KMS-11 (cell line): ENCODE measurements at regions not wholly inside any gene's neighbourhood (a gene's known extent, or its start where the extent isn't known, plus 50 kb on each side); places are given as distances from the start of the nearest gene placed in this dataset.

Experiments
- H2AFZ ChIP-seq: fragments of 200-600 bp; sonication (generic); 2 replicates; pipeline ENCODE4 v1.6.1; 2016; ENCODE audit warnings: antibody characterized with exemption, mixed run types, low read depth
- H3K27ac ChIP-seq: fragments of 200-600 bp; sonication (generic); 2 replicates; pipeline ENCODE4 v1.6.1; 2016; ENCODE audit warnings: mild to moderate bottlenecking, mixed run types
- H3K27me3 ChIP-seq: fragments of 200-600 bp; sonication (generic); 2 replicates; pipeline ENCODE4 v1.6.1; 2017; ENCODE audit warnings: mild to moderate bottlenecking, low read depth, mixed run types, moderate library complexity; ENCODE audit not compliant: insufficient read depth
- H3K36me3 ChIP-seq: fragments of 200-600 bp; sonication (generic); 2 replicates; pipeline ENCODE4 v1.6.1; 2017; ENCODE audit warnings: mild to moderate bottlenecking, mixed run types; ENCODE audit not compliant: insufficient read depth
- H3K4me1 ChIP-seq: fragments of 200-600 bp; sonication (generic); 2 replicates; pipeline ENCODE4 v1.6.1; 2016; ENCODE audit warnings: mild to moderate bottlenecking, low read depth, mixed run types; ENCODE audit not compliant: poor library complexity, severe bottlenecking
- H3K4me2 ChIP-seq: fragments of 200-600 bp; sonication (generic); 2 replicates; pipeline ENCODE4 v1.7.0; 2016; ENCODE audit warnings: mild to moderate bottlenecking, mixed run types
- H3K4me3 ChIP-seq: fragments of 200-600 bp; sonication (generic); IDR thresholded peaks from 2 replicates; pipeline ENCODE4 v1.6.1; 2017; ENCODE audit warnings: low read depth, low read length, mixed read lengths; ENCODE audit not compliant: insufficient read depth
- H3K79me2 ChIP-seq: fragments of 200-600 bp; sonication (generic); 2 replicates; pipeline ENCODE4 v1.6.1; 2016; ENCODE audit warnings: low read depth, mixed run types; ENCODE audit not compliant: insufficient read depth
- H3K9ac ChIP-seq: fragments of 200-600 bp; sonication (generic); 2 replicates; pipeline ENCODE4 v1.6.1; 2016; ENCODE audit warnings: mild to moderate bottlenecking, mixed run types
- H4K20me1 ChIP-seq: fragments of 200-600 bp; sonication (generic); 2 replicates; pipeline ENCODE4 v1.6.1; 2016; ENCODE audit warnings: mild to moderate bottlenecking, mixed run types; ENCODE audit not compliant: insufficient read depth
- TF ChIP-seq, protein P1 (sequence below): fragments of 200-600 bp; sonication (generic); conservative IDR thresholded peaks from 2 replicates; pipeline ENCODE4 v1.6.1; 2017; ENCODE audit warnings: low read depth, mild to moderate bottlenecking, antibody characterized with exemption, low read length, moderate library complexity, mixed read lengths

DNA sequence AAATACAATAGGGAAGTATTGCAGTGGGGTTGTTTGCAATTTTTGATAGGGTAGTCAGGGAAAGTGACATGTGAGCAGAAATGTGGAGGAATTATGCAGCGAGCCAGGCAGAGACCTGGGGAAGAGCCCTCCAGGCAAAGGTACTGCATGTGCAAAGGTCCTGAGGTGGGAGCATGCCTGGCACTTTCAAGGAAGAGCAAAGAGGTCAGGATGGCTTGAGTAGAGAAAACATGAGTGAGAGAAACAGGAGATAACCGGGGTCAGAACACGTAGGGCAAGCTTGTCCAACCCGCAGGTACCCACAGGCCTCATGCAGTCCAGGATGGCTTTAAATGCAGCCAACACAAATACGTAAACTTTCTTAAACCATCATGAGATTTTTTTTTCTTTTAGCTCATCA is 71.0 kb downstream of the COQ2 start:
- no peak overlapping the region for H2AFZ ChIP-seq
- H3K4me2 ChIP-seq: peak overlapping the region; percentile 53; the same call in 1 of the 2 replicates
- peak overlapping the region; percentile 72; the same call in 1 of the 2 replicates for H3K27ac ChIP-seq
- H3K4me1 ChIP-seq: peaks cover 94% of the 10 kb centered on the region
- no peaks in the 10 kb centered on the region for H3K36me3 ChIP-seq
- TF ChIP-seq, protein P1, sequence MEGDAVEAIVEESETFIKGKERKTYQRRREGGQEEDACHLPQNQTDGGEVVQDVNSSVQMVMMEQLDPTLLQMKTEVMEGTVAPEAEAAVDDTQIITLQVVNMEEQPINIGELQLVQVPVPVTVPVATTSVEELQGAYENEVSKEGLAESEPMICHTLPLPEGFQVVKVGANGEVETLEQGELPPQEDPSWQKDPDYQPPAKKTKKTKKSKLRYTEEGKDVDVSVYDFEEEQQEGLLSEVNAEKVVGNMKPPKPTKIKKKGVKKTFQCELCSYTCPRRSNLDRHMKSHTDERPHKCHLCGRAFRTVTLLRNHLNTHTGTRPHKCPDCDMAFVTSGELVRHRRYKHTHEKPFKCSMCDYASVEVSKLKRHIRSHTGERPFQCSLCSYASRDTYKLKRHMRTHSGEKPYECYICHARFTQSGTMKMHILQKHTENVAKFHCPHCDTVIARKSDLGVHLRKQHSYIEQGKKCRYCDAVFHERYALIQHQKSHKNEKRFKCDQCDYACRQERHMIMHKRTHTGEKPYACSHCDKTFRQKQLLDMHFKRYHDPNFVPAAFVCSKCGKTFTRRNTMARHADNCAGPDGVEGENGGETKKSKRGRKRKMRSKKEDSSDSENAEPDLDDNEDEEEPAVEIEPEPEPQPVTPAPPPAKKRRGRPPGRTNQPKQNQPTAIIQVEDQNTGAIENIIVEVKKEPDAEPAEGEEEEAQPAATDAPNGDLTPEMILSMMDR: no peak
- no peak overlapping the region for H3K9ac ChIP-seq
- no peaks in the 10 kb centered on the region for H3K27me3 ChIP-seq
- no peak overlapping the region for H3K4me3 ChIP-seq
- no peaks in the 10 kb centered on the region for H3K79me2 ChIP-seq
- H4K20me1 ChIP-seq: no peaks in the 10 kb centered on the region

DNA sequence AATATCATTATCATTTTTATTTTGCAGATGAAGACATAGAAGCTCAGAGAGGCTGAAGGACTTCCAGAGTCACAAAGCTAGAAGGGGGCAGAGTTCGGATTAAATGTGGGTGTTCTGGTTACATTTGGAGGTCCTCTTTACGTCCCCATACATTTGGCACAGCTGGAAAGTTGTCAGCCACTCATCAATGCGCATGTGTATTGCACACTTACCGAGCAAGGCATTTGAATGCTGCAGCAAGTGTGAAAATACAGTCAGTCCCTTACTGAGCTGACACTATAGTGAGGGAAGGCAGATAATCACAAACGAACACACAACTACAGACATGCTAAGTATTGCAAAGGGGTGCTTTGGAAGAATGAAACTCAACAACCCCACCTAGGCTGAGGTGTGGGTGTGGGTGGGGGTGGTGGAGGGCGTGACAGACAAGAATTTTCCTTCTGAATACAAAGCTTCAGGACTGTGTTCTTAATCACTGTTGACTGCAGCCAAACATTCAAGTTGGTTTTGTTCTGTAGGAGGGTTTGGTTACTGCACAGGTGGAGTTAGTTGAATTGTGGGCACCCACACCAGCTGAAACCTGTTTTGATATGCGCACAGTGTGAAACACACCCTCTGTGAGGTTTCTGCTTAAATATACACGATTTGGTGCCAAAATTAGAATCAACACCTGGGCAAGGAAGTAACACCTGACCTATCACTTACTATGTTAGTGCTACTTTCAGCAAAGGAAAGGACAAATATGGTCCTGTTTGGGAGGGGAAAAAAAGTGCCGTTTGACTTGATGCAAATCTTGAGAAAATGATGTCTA is 72.4 kb downstream of the COQ2 start:
- H3K9ac ChIP-seq: no peak overlapping the region; the same call in 1 of the 2 replicates
- no peak overlapping the region for H2AFZ ChIP-seq
- no peaks in the 10 kb centered on the region for H3K79me2 ChIP-seq
- H3K4me1 ChIP-seq: peaks cover 93% of the 10 kb centered on the region
- no peaks in the 10 kb centered on the region for H4K20me1 ChIP-seq
- H3K27ac ChIP-seq: peak overlapping the region; percentile 72
- TF ChIP-seq, protein P1: no peak
- no peaks in the 10 kb centered on the region for H3K36me3 ChIP-seq
- no peaks in the 10 kb centered on the region for H3K27me3 ChIP-seq
- H3K4me3 ChIP-seq: peak overlapping the region; percentile 46
- peak overlapping the region; percentile 53 for H3K4me2 ChIP-seq

DNA sequence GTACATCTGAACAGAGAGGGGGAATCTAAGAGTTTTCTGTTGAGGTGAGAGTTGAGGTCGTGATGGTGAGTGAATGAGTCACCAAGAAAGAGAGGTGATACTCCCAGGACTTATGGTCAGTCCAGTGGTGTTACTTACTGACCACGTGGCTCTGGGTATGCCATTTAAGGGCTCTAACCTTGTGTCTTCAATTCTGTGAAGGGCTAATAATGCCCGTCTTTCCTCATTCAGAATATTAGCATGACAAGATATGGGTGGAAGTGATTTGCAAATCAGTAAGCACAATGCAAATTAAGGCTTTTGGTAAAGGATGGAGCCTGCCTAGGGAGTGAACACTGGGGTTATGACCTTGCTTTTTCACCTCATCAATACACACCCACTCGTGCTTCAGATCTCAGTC is 75.2 kb downstream of the COQ2 start:
- Histone ChIP-seq H3K4me1 (peaks cover 69% of the 10 kb centered on the region), H3K9ac (no peak overlapping the region), H2AFZ (peak overlapping the region; percentile 8; the same call in 1 of the 2 replicates), H3K4me2 (peak overlapping the region; percentile 53; the same call in 1 of the 2 replicates), H3K4me3 (no peak overlapping the region), H3K36me3 (no peaks in the 10 kb centered on the region), H3K27ac (no peak overlapping the region), H3K27me3 (no peaks in the 10 kb centered on the region), H4K20me1 (no peaks in the 10 kb centered on the region), H3K79me2 (no peaks in the 10 kb centered on the region)
- TF ChIP-seq, protein P1: no peak

DNA sequence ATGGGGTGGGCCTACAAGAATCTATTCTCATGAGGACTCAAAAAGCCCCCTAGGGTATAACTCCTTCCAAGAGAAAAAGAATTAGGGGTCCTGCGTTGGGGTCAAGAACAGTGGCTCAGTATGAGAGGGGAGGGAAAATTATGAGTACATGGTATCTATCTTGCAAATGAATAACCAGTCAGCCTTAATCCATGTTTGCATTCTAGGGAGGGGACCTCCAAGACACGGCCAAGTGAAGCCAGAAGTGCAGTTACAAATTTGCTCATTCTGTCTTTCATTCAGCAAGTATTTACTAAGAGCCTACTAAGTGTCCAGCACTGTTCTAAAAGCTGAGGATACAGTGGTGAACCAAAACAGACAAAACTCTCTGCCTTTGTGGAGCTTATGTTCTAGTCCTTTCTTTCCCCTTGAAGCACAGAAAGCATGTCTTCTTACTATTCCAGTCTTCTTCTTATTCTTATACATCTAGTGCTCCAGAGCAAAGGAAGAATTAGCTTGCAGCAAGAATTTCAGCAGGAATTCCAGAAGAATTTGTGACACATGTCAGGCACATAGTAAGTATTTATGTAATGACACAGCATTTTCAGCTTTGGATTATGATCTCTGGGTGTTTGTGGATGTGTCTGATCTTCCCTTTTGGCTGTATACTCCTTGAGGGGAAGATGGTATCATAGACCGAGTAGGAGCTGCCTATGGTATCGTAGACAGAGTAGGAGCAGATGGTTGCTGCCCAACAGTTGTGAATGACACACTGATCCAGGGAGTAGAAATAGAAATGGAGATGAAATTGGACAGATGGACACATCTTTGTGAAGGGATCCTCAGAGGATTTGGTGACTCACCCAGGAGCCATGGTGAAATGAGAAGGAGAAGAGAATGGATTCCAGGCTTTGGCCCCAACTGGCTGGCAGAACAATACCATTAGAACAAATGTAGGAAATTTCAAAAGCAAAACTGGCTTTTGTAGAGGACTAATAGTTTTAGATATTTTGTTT is 75.9 kb downstream of the COQ2 start:
- no peak overlapping the region for H3K4me3 ChIP-seq
- H3K4me1 ChIP-seq: peaks cover 62% of the 10 kb centered on the region
- H2AFZ ChIP-seq: no peak overlapping the region
- TF ChIP-seq, protein P1: no peak
- no peaks in the 10 kb centered on the region for H4K20me1 ChIP-seq
- peak overlapping the region; percentile 53; the same call in 1 of the 2 replicates for H3K4me2 ChIP-seq
- no peaks in the 10 kb centered on the region for H3K27me3 ChIP-seq
- H3K36me3 ChIP-seq: no peaks in the 10 kb centered on the region
- H3K27ac ChIP-seq: no peak overlapping the region
- no peak overlapping the region for H3K9ac ChIP-seq
- H3K79me2 ChIP-seq: no peaks in the 10 kb centered on the region
